AG09319 (cell line): ENCODE measurements at regions not wholly inside any gene's neighbourhood (a gene's known extent, or its start where the extent isn't known, plus 50 kb on each side); places are given as distances from the start of the nearest gene placed in this dataset.
"Not testable (repeated sequence)": the region's sequence is repeated elsewhere in the genome, so short reads cannot be mapped to it uniquely, and the experiment has no call there.

Experiments
- DNase-seq: peaks from one replicate; pipeline ENCODE4 v3.0.0-alpha.2; 2010; ENCODE audit warnings: low read depth; ENCODE audit errors: extremely low read depth
- TF ChIP-seq, protein P1 (sequence below): IDR thresholded peaks from 2 replicates; pipeline ENCODE4 v1.5.1; 2011; ENCODE audit warnings: low read depth, mild to moderate bottlenecking, inconsistent platforms, low read length, moderate library complexity

DNA sequence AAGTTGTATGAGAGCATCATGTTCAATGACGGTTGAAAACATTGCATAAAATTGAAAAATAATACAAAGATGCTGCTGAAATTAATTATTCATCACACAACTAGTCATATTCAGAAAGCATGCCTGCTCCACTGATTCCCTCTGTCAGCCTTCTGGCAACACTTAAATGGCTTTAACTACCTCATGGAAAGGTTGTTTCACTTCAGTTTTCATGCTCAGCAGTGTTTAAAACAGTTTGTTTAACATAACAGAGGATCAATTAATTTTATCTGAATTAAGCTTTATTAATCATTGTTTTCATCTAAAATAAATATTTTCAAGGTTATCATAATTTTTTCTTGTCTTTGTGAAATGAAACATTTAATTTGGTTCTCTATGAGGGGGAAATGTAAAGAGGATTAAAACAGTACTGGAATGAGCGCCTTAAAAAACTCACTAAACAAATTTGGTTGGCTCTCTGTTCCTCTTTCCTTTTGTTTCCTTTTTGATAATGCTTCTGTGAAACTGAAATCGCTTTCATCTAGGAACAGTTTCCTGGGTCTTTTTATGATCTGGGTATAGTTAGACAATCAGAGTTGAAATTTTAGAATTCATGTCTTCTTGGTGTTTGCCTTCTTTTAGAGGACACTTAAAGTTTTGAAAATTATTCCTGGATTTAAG lies 427.4 kb downstream of the SH2D4B start:
- no peak for DNase-seq
- TF ChIP-seq, protein P1, sequence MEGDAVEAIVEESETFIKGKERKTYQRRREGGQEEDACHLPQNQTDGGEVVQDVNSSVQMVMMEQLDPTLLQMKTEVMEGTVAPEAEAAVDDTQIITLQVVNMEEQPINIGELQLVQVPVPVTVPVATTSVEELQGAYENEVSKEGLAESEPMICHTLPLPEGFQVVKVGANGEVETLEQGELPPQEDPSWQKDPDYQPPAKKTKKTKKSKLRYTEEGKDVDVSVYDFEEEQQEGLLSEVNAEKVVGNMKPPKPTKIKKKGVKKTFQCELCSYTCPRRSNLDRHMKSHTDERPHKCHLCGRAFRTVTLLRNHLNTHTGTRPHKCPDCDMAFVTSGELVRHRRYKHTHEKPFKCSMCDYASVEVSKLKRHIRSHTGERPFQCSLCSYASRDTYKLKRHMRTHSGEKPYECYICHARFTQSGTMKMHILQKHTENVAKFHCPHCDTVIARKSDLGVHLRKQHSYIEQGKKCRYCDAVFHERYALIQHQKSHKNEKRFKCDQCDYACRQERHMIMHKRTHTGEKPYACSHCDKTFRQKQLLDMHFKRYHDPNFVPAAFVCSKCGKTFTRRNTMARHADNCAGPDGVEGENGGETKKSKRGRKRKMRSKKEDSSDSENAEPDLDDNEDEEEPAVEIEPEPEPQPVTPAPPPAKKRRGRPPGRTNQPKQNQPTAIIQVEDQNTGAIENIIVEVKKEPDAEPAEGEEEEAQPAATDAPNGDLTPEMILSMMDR, result no peak

DNA sequence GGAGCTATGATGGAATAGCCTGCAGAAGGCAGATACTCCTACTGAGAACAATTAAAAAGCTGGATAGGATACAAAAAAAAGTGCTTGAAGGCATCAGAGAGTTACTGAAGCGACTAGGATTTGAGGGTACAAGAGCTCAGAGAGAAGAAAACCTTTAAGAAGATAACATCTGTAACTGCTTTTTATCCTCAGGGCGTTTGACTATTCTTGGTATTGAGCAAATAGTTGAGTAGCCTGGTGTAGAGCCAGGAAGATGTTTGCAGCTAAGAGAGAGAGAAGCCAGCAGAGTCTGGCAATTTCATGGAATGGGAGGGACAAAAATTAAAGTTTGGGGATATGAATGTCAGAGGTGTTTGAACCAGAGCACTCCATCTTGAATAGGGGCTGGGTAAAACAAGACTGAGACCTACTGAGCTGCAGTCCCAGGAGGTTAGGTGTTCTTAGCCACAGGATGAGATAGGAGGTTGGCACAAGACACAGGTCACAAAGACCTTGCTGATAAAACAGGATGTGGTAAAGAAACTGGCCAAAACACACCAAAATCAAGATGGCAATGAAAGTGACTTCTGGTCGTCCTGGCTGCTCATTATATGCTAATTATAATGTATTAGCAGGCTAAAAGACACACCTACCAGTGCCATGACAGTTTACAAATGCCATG lies 428.8 kb downstream of the SH2D4B start:
- DNase-seq, result no peak
- TF ChIP-seq, protein P1, result no peak

DNA sequence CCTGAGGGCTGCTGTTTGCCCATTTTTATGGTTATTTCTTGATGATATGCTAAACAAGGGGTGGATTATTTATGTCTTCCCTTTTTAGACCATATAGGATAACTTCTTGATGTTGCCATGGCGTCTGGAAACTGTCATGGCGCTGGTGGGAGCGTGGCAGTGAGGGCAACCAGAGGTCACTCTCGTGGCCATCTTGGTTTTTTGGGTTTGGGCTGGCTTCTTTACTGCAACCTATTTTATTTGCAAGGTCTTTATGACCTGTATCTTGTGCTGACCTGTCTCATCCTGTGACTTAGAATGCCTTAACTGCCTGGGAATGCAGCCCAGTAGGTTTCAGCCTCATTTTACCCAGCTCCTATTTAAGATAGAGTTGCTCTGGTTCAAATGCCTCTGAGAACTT lies 429.7 kb downstream of the SH2D4B start:
- not testable (repeated sequence) for DNase-seq

DNA sequence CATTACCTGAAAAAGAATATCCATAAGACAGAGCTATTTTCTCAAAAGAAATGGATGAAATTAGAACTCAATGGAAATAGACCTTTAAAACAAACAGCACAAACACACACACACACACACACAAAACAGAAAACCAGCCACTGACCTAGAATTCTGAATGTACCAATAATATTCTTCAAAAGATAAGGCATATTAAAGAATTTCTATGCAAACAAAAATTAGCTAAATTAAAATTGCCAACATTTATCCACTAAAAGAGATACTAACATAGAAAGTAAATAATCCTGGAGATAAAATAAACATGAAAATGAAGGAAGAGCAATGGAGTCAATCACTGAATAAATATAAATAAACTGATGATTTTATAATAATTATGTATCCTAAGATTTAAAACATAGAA lies 431.2 kb downstream of the SH2D4B start:
- no peak for DNase-seq
- TF ChIP-seq, protein P1, result no peak

DNA sequence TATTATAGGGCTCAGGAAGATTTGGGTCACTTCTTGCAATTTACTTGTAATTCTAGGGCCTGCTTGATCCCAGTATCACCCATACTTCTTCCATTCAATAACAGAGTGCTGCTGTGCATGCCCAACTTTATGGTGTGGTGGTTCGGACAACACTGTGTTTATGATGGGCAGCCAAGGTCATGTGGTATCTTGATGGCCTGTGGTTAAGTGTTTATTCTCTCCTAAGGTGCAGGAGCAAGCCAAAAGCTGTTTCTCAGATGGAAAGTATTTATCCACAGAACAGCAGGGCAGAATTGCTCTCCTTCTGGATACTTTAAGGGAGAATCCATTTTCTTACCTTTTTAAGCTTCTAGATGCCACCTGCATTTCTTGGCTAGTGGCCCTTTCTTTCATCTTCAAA lies 433.8 kb downstream of the SH2D4B start:
- no peak for DNase-seq
- TF ChIP-seq, protein P1, result no peak

DNA sequence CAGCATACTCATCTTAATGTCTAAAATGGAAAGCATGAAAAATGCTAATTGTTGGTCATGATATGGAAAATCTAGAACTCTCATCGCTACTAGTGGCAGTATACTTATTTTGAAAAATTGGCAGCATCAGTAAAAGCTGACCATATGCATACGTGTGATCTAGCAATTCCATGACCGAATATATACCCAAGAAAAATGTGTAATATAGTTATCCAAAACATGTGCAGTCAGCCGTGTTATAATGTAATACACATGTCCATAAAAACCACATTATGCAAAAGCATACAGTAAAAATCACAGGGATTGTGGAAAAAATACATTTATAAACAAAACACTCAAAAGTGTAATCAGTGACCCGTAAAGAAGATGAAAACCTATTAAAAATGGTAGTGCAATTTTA lies 439.0 kb downstream of the SH2D4B start:
- no peak for DNase-seq
- TF ChIP-seq, protein P1, result no peak

DNA sequence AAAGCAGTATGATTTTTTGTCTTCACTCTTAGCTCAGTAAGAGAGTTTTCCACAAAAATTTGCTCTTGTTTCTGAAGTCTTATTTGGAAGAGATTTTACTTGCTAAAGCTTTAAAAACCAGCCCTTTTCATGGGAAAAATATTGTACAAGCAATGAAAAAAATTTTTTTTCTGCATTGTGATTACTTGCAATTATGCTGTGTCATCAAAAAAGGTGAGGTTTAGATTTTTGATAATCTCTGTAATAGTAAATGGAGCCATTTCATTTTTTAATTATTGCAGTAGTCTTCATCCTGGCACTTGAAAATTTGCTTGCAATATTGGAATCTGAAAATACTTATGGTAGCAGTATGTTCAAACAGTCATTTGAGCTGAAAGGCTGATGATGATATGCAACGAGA lies 447.4 kb downstream of the SH2D4B start:
- DNase-seq, result no peak
- TF ChIP-seq, protein P1, result no peak

DNA sequence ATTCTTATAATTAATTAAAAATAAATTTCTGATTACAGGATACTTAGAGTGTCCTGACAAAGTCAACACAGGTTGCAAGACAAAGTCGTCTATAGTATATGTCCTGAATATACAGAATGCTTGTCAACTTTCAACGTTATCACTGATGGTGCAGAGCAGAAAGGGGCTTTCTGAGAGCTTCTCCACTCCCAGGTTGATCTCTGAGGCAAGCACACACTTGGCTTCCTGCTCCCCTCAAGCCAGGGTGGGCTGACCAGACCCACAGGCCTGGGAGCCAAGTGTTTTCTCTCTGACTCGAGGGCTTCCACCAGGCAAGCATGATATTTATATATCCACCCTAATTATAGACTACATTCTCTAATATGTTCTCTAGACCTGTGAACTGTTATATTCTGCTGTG lies 448.9 kb downstream of the SH2D4B start:
- TF ChIP-seq, protein P1, result no peak

More for the DNA sequence above, 448.9 kb downstream of the SH2D4B start:
- DNase-seq, result no peak
